Testis (tissue), 2 donors: ENCODE measurements at regions not wholly inside any gene's neighbourhood (a gene's known extent, or its start where the extent isn't known, plus 50 kb on each side); places are given as distances from the start of the nearest gene placed in this dataset.

Experiments
- DNase-seq: peaks from one replicate; pipeline ENCODE4 v3.0.0-alpha.2; 2019
- H3K27ac ChIP-seq, 2 donors: fragments of 200-600 bp; sonication (generic); one replicate each; pipeline ENCODE4 v1.5.1; 2019
- H3K27me3 ChIP-seq: fragments of 200-600 bp; sonication (generic); one replicate; pipeline ENCODE4 v1.5.1; 2019
- H3K36me3 ChIP-seq: fragments of 200-600 bp; sonication (generic); one replicate; pipeline ENCODE4 v1.5.1; 2017; ENCODE audit warnings: low read depth; ENCODE audit errors: missing control alignments
- H3K4me1 ChIP-seq: fragments of 200-600 bp; sonication (generic); one replicate; pipeline ENCODE4 v1.5.1; 2019
- H3K4me3 ChIP-seq, 2 donors: fragments of 200-600 bp; sonication (generic); one replicate each; pipeline ENCODE4 v1.5.1; 2017 to 2019
- H3K9me3 ChIP-seq: fragments of 200-600 bp; sonication (generic); one replicate; pipeline ENCODE4 v1.5.1; 2017
- POLR2A ChIP-seq: fragments of 450-650 bp; IDR thresholded peaks from one replicate; pipeline ENCODE4 v1.6.1; 2017; ENCODE audit warnings: antibody characterized with exemption, mild to moderate bottlenecking, moderate library complexity
- WGBS, 2 donors: methylation state at CpG; one replicate each; pipeline ENCODE4 v1.1.5; 2018; 5-methylcytosine and 5-hydroxymethylcytosine counted together
- intact Hi-C: fragments of 100-400 bp; cut with DNase I; formaldehyde crosslinking; loops from one replicate; pipeline ENCODE4 v1.15.1; 2023; ENCODE audit warnings: low total_unique reads
- TF ChIP-seq, protein P1 (sequence below), 3 experiments: fragments of 450-650 bp in 2 of 3; fragments of 200-600 bp in 1 of 3; sonication (generic) in 1 of 3; IDR thresholded peaks; one replicate each; pipeline ENCODE4 v1.5.1; 2016 to 2019; ENCODE audit warnings: antibody characterized with exemption in 3 of 3, mild to moderate bottlenecking in 2 of 3, moderate library complexity in 1 of 3

DNA sequence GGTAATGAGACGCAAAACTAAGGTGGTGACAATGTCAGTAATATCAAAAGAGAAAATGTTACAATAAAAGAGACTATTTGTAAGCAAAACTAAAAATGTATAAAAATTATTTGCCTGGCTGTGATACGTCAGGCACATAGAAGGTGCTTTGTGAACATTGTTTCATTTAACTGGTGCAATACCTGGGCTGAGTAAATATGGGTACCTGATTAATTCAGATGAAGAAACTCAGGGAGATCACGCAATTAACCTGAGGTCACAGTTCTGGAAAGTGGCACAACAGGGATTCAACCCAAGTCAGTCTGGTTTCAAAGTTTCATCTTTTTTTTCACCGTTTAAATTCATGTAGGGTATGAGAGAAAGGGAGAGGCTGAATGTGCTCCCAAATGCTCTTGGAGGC, 71.0 kb upstream of the KRAS start:
- Histone ChIP-seq H3K4me1 (peaks cover 22% of the 10 kb centered on the region), H3K36me3 (no peaks in the 10 kb centered on the region), H3K27me3 (no peaks in the 10 kb centered on the region), H3K9me3 (no peaks in the 10 kb centered on the region), H3K27ac (no peak overlapping the region), H3K4me3 (no peak overlapping the region)
- 65 to 76% methylated on average over 4 of the region's 4 CpGs for WGBS, 2 donors
- TF ChIP-seq, protein P1, sequence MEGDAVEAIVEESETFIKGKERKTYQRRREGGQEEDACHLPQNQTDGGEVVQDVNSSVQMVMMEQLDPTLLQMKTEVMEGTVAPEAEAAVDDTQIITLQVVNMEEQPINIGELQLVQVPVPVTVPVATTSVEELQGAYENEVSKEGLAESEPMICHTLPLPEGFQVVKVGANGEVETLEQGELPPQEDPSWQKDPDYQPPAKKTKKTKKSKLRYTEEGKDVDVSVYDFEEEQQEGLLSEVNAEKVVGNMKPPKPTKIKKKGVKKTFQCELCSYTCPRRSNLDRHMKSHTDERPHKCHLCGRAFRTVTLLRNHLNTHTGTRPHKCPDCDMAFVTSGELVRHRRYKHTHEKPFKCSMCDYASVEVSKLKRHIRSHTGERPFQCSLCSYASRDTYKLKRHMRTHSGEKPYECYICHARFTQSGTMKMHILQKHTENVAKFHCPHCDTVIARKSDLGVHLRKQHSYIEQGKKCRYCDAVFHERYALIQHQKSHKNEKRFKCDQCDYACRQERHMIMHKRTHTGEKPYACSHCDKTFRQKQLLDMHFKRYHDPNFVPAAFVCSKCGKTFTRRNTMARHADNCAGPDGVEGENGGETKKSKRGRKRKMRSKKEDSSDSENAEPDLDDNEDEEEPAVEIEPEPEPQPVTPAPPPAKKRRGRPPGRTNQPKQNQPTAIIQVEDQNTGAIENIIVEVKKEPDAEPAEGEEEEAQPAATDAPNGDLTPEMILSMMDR (IDR thresholded peaks at IDR 0.05), result no peak
- TF ChIP-seq POLR2A, result no peak
- intact Hi-C loops, result no loop called here
- no peak for DNase-seq

GRCh38 chr12:25320123-25321006, 69.6 kb upstream of the KRAS start:
- Histone ChIP-seq H3K27me3 (no peaks in the 10 kb centered on the region), H3K36me3 (no peaks in the 10 kb centered on the region), H3K4me1 (peaks cover 22% of the 10 kb centered on the region), H3K9me3 (no peaks in the 10 kb centered on the region), H3K4me3 (no peak overlapping the region), H3K27ac (no peak overlapping the region)
- intact Hi-C loops, result no loop called here
- DNase-seq, result no peak
- 57 to 74% methylated on average over 5 of the region's 5 CpGs for WGBS, 2 donors
- TF ChIP-seq, protein P1 (IDR thresholded peaks at IDR 0.05), result no peak
- no peak for TF ChIP-seq POLR2A

DNA sequence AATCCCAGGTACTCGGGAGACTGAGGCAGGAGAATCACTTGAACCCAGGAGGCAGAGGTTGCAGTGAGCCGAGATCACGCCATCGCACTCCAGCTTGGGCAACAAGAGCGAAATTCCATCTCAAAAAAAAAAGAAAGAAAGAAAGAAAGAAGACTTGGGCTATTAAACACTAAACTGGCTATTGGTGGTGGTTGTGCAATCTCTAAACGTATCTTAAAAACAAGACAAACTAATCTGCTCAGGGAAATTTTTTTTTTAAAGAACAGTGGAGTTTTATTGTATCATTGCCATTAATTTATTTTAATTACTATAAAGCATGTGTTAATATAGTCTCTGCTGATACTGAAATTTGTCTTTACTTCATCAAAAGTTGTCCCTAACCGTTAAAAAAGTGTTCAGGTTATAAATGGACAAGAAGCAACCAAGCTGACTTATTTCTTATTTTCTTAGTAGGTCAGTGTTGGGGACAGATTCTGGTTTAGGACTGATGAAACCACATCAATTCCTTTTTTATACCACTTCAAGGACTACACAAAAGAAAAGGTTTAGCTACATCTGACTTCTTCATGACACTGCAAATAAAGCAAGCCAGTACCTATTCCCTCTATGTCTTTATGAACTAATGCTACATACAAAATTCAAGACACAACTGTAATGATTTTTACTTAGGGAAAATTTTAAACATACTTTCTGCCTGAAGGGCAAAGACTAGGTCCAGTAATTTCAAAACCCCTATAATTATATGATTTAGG, 68.7 kb upstream of the KRAS start:
- TF ChIP-seq, protein P1 (IDR thresholded peaks at IDR 0.05), result no peak
- no peak for TF ChIP-seq POLR2A
- H3K4me3 ChIP-seq, result no peak overlapping the region
- H3K27ac ChIP-seq, result no peak overlapping the region
- H3K36me3 ChIP-seq, result no peaks in the 10 kb centered on the region
- no peak for DNase-seq
- intact Hi-C loops, result no loop called here
- 90 to 91% methylated on average over 7 of the region's 7 CpGs for WGBS, 2 donors
- peaks cover 18% of the 10 kb centered on the region for H3K4me1 ChIP-seq
- no peaks in the 10 kb centered on the region for H3K27me3 ChIP-seq
- H3K9me3 ChIP-seq, result no peaks in the 10 kb centered on the region

- Histone ChIP-seq H3K27me3 (no peaks in the 10 kb centered on the region), H3K9me3 (no peaks in the 10 kb centered on the region), H3K4me3 (no peak overlapping the region), H3K36me3 (no peaks in the 10 kb centered on the region), H3K27ac (no peak overlapping the region), H3K4me1 (no peaks in the 10 kb centered on the region)
- no peak for DNase-seq
- no peak for TF ChIP-seq POLR2A
- TF ChIP-seq, protein P1 (IDR thresholded peaks at IDR 0.05), result no peak
- WGBS, 2 donors, result 67 to 76% methylated on average over 4 of the region's 4 CpGs
- intact Hi-C loops, result no loop called here
Observed at GRCh38 chr12:25317553-25317952, 66.8 kb upstream of the KRAS start.
